Upper lobe of left lung (tissue), 4 donors: ENCODE measurements at regions not wholly inside any gene's neighbourhood (a gene's known extent, or its start where the extent isn't known, plus 50 kb on each side); places are given as distances from the start of the nearest gene placed in this dataset.

ENCODE experiments used
- CTCF ChIP-seq, 6 experiments: fragments of 450-650 bp in 4 of 6; fragments of 200-600 bp in 2 of 6; sonication (generic) in 2 of 6; IDR thresholded peaks; one replicate each; pipeline ENCODE4 v1.5.1; 2016 to 2019; ENCODE audit warnings: antibody characterized with exemption in 6 of 6
- POLR2A ChIP-seq, 4 donors: fragments of 450-650 bp; IDR thresholded peaks; one replicate each; pipeline ENCODE4 v1.5.1; 2016 to 2017; ENCODE audit warnings: antibody characterized with exemption in 4 of 4, mild to moderate bottlenecking in 2 of 4

- TF ChIP-seq POLR2A (IDR thresholded peaks at IDR 0.05) (no peak), CTCF (IDR thresholded peaks at IDR 0.05) (no peak)
Observed at GRCh38 chr3:20853890-20854289, 667.9 kb upstream of the SGO1 start.
